ELF-1 (cell line): ENCODE measurements at regions not wholly inside any gene's neighbourhood (a gene's known extent, or its start where the extent isn't known, plus 50 kb on each side); places are given as distances from the start of the nearest gene placed in this dataset.
A peak's percentile ranks its signal among the peaks of the same experiment; 100 is the strongest.

Experiments
- DNase-seq: peaks from one replicate; pipeline ENCODE4 v3.0.0-alpha.2; 2016; ENCODE audit warnings: low read depth, low spot score

- DNase-seq, result no peak
Measured at GRCh38 chr18:75612456-75612855, 185.0 kb upstream of the SMIM21 start.

DNA sequence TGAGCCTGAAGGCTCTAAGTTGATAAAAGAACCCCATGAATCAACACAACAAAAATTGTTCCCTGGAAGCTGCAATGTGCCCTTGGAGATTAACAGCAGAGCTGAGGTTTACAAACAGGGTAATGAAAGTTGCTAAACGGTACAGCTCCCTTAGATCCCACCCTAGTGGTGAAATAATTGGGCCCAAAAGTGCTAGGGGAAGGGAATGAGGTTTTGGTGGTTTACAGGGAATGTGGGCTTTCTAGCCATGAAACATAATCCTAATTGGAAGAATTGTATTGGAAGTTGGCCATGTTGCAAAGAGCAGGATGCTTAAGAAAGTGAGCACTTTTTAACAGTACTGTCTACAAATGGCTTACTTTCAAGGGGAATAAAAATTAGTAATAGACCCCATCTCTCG is 180.2 kb upstream of the SMIM21 start:
- no peak for DNase-seq

DNA sequence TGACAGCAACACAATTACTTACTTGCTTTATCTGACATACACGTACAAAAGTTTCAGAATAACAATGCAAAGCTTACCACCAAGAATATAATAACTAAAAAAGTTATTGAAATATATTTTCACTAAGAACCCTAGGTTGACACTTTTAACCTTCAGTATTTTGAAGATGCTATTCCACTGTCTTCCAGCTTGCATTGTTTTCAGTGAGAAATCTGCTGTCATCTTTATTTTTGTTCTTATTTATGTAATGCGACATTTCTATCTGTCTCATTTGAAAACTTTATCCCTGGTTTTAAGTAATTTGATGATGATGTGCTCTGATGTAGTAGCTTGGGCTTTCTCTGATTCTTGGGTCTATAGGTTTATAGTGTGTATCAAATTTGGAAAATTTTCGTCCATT is 165.0 kb upstream of the SMIM21 start:
- DNase-seq, result no peak

- DNase-seq, result no peak
Measured at GRCh38 chr18:75588412-75588811, 160.9 kb upstream of the SMIM21 start.

- no peak for DNase-seq
Measured at GRCh38 chr18:75587131-75587530, 159.6 kb upstream of the SMIM21 start.

DNA sequence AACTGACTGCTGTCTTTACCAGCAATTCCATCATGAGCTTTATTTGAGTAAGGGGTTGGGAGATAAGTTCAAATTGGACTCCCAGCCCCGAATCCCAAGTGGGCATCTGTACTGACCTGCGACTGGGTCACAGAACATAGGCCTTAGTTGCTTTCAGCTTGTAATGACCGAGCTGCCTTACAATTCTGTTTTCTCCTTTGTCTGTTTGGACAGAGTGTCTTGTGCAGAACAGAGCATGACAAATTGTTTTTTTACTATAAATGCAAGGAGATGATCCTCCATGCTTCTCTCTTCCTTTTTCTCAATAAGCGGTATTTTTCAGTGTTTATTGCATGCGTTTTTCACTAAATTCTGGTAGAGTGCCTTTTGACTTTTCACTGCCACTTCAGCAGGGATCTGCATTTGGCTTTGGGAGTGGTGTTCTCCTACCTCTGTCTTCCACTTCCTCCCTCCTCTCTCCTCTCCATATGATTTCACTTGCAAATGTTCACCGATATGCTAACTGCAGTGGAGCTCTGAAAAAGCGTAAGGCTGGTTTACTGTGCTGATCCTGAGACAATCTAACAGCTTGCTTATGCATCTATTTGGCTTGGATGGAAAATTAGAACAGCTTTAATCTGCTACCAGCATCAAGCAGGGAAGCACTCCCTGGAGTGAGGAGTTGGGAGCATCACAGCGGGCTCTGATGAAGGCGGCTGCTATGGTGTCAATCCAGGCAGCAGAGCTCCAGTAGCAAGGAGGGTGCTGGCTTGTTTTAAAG is 158.8 kb upstream of the SMIM21 start:
- no peak for DNase-seq

DNA sequence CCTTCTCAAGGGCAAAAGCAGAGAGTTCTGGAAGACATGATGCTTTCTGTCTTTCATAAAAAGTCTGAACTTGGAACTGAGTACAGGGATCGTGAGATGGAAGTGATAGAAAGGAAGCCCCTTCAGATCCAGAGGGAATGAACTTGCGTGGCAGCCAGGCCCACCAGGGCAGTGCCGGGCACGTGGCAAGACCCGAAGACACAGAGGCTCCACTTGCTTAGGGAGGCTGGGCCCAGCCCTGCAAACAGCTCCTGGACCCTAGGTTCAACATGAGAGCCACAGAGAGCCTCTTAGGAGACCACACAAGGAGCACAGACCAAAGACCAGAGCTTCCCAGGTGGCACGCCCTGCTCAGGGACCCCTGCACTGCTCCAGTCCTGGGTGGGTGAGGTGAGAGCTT is 155.4 kb upstream of the SMIM21 start:
- DNase-seq, result no peak

GRCh38 chr18:75582406-75582821 is 154.9 kb upstream of the SMIM21 start:
- no peak for DNase-seq

DNA sequence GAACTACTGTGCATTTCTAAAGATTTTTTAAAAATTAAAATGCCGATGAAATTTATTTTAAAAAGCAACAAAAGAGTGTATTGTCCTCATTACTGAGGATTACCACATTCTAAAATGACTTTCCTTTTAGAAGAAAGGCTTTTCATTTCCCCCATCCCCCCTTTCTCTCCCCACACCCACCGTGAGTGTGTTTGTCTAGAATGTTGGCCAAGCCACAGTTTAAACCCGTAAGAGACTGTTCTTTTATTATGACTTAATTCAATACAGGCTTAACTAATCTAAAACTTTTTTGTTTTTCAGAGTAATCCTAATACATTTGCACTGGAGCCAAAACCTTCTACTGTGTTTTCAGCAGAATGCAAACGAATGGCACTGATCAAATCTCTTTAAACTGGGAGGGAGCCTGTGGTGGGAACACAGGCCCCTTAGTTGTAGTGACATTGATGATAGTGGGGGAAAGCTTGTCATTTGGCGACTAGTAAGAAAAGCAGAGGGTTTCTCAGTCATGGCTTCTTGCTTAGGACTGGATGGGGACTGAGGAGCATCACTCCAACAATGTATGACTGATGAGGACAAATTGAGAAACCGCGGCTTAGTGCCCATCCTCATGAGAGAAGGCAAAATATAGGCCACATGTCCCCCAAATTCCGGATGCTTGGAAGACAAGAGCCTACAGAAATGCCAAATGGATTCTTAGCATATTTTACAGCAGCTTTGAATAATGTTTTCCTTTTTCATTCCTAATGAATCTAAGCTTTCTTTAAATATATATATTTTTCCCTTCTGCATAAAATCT is 154.0 kb upstream of the SMIM21 start:
- DNase-seq, result no peak

- DNase-seq, result no peak
Measured at GRCh38 chr18:75574187-75574586, 146.7 kb upstream of the SMIM21 start.

DNA sequence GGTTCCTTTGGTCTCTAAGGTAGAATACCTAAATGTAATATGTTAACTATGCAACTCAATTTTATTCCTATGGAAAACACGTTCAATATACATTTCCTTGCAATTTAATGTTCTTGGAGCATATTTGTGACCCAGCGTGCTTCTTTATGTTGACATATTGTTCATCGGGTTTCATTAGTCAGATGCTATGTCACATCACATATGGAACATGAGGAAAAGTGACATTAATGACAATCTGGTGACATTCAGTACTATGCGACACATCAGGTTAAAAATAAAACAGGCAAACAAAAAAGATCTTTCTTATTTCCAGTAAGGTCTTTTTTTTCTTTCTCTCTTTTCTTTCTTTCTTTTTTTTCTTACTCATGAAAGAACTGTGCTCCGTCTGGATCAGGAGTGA is 135.6 kb upstream of the SMIM21 start:
- no peak for DNase-seq

- no peak for DNase-seq
Measured at GRCh38 chr18:75562216-75562615, 134.7 kb upstream of the SMIM21 start.

- no peak for DNase-seq
Measured at GRCh38 chr18:75558790-75559189, 131.3 kb upstream of the SMIM21 start.

GRCh38 chr18:75556841-75557240 is 129.3 kb upstream of the SMIM21 start:
- no peak for DNase-seq

GRCh38 chr18:75554644-75555185 is 127.2 kb upstream of the SMIM21 start:
- no peak for DNase-seq

DNA sequence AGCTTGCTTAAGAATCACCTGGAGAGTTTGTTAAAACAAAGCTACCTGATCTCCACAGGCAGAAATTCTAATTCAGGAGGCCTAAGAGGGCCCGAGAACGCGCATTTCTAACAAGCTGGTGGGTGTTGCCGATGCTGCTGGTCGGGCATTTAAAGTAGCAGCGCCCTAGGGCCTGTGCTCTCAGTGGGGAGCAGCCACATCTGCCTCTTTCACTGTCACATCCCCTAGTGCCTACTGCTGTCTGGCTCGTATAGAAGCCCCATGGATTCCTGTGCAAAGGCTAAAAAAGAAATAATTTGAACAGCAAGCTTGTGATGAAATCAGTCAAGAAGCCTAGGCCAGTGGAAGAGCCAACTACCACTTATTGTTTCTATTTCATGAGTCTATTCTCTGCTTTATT is 126.7 kb upstream of the SMIM21 start:
- DNase-seq, result peak; percentile 16

DNA sequence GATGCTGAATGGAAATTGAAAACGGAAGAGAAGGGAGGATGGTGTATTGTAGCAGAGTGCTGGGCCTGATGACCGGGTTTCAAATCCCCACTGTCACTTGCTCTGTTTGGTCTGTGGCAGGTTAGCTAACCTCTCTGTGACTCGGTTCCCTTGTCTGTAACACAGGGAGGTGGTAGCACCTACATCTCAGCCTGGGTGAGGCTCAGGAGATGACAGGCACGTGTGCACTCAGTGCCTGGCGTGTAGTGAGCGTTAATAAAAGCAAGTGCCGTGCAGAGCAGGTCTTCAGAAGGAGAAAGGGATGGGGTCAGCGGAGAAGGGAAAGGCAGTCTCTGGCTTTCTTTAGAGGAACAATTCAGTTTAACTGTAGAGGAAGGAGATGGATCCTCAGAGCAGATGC is 125.5 kb upstream of the SMIM21 start:
- DNase-seq, result no peak

DNA sequence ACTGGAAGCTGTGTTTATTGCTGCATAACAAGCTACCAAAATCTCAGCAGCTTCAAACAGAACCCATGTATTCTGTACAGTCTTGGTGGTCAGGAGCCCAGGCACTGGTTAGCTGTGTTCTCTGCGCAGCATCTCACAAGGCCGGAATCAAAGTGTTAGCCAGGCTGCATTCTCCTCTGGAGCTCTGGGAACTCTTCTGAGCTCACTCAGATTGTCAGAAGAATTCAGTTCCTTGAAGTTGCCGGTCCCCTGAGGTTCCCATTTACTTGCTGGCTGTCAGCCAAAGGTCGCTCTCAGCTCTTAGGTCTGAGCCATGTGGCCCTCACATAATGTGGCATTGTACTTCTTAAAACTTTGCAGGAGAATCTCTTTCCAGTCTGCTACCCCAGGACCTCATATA is 123.6 kb upstream of the SMIM21 start:
- DNase-seq, result peak; percentile 14

GRCh38 chr18:75548353-75548905 is 120.9 kb upstream of the SMIM21 start:
- peak; percentile 43 for DNase-seq

DNA sequence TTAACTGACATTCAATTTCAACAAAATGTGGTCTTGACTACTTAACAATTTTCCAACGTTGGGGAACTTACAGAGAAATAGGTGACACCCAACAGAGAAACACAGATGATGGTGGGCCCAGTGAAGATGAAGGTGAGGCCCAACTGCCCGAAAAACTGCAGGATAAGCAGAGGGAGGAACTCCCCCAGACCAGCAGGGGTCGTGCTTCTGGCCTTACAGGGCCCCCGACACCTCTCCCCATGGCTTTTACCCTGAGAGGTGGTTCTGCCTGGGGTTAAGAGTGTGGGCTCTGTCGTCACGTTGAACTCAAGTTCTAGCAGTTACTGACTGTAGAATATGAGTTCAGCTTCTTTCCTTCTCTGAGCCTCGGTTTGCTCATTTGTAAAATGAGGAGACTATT is 119.5 kb upstream of the SMIM21 start:
- no peak for DNase-seq

GRCh38 chr18:75545189-75545588 is 117.7 kb upstream of the SMIM21 start:
- DNase-seq, result no peak

- DNase-seq, result no peak
Measured at GRCh38 chr18:75544496-75544895, 117.0 kb upstream of the SMIM21 start.
